HG02852 (cell line): ENCODE measurements at regions not wholly inside any gene's neighbourhood (a gene's known extent, or its start where the extent isn't known, plus 50 kb on each side); places are given as distances from the start of the nearest gene placed in this dataset.
"Not testable (repeated sequence)": the region's sequence is repeated elsewhere in the genome, so short reads cannot be mapped to it uniquely, and the experiment has no call there.

Experiments used
- ATAC-seq: cut with Tn5 transposase; IDR thresholded peaks from one replicate; pipeline ENCODE4 v1.9.1; 2021; ENCODE audit warnings: mild to moderate bottlenecking, moderate library complexity; ENCODE audit not compliant: unreplicated experiment

- no peak for ATAC-seq
These were observed 365.5 kb upstream of the KLHL29 start for GRCh38 chr2:23019476-23019875.

- no peak for ATAC-seq
These were observed 364.3 kb upstream of the KLHL29 start for GRCh38 chr2:23020659-23021058.

GRCh38 chr2:23021311-23022120, 363.5 kb upstream of the KLHL29 start:
- no peak for ATAC-seq

- no peak for ATAC-seq
These were observed 361.3 kb upstream of the KLHL29 start for GRCh38 chr2:23023722-23024121.

- no peak for ATAC-seq
These were observed 358.3 kb upstream of the KLHL29 start for GRCh38 chr2:23026671-23027070.

GRCh38 chr2:23027396-23027795, 357.6 kb upstream of the KLHL29 start:
- ATAC-seq, result no peak

- no peak for ATAC-seq
These were observed 356.9 kb upstream of the KLHL29 start for GRCh38 chr2:23028106-23028505.

- no peak for ATAC-seq
These were observed 355.9 kb upstream of the KLHL29 start for GRCh38 chr2:23029111-23029510.

GRCh38 chr2:23029951-23030350, 355.0 kb upstream of the KLHL29 start:
- no peak for ATAC-seq

- no peak for ATAC-seq
These were observed 350.0 kb upstream of the KLHL29 start for GRCh38 chr2:23034996-23035395.

GRCh38 chr2:23036629-23037028, 348.4 kb upstream of the KLHL29 start:
- ATAC-seq, result no peak

- ATAC-seq, result no peak
These were observed 347.4 kb upstream of the KLHL29 start for GRCh38 chr2:23037596-23037995.

- ATAC-seq, result no peak
These were observed 343.5 kb upstream of the KLHL29 start for GRCh38 chr2:23041443-23041842.

GRCh38 chr2:23042216-23042906, 342.6 kb upstream of the KLHL29 start:
- ATAC-seq, result no peak

- ATAC-seq, result no peak
These were observed 334.6 kb upstream of the KLHL29 start for GRCh38 chr2:23050388-23050787.

- no peak for ATAC-seq
These were observed 331.4 kb upstream of the KLHL29 start for GRCh38 chr2:23053601-23054000.

- ATAC-seq, result no peak
These were observed 329.7 kb upstream of the KLHL29 start for GRCh38 chr2:23055251-23055650.

GRCh38 chr2:23056846-23057245, 328.1 kb upstream of the KLHL29 start:
- not testable (repeated sequence) for ATAC-seq

GRCh38 chr2:23058435-23058834, 326.5 kb upstream of the KLHL29 start:
- ATAC-seq, result no peak

GRCh38 chr2:23065210-23065609, 319.8 kb upstream of the KLHL29 start:
- ATAC-seq, result no peak

- no peak for ATAC-seq
These were observed 319.0 kb upstream of the KLHL29 start for GRCh38 chr2:23065936-23066335.

- ATAC-seq, result no peak
These were observed 318.3 kb upstream of the KLHL29 start for GRCh38 chr2:23066686-23067085.
